ENCODE measurements at regions not wholly inside any gene's neighbourhood (a gene's known extent, or its start where the extent isn't known, plus 50 kb on each side); places are given as distances from the start of the nearest gene placed in this dataset.
"Not testable (repeated sequence)": the region's sequence is repeated elsewhere in the genome, so short reads cannot be mapped to it uniquely, and the experiment has no call there.

DNA sequence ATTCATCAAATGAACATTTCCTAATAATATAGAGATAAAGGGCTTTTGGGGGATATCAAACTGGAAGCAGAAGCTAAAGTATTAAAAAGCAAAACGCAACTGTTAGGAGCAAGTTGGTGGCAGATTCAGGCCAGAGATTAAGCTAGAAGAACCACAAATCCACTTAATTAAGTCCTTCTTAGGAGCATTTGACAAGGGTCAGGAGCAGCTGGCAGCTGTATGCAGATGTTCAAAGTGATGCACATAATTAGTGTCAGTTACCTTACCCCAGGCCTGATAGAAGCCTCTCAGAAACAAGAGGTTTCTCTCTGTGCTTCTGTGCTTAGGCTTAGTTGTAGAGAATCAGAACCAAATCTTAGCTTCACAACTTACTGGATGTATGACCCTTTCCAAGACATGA lies 546.5 kb upstream of the ANO5 start:
- DNase-seq (ENCODE audit: low read depth in 4 of 6, low spot score in 6 of 6), result no peak
- H3K27me3 ChIP-seq (ENCODE audit: control insufficient read depth, insufficient read depth, low read length), result no peaks in the 10 kb centered on the region
- no CpG with 5 or more reads among the region's 1 CpG for WGBS (ENCODE audit: insufficient coverage)
- no peaks in the 10 kb centered on the region for H3K9me3 ChIP-seq (ENCODE audit: control insufficient read depth, insufficient read depth, low read length)
- H3K36me3 ChIP-seq (ENCODE audit: control insufficient read depth, insufficient read depth, low read length), result no peaks in the 10 kb centered on the region
- H3K27ac ChIP-seq (ENCODE audit: low read depth, low read length), result no peak overlapping the region
- no peak overlapping the region for H3K4me3 ChIP-seq (ENCODE audit: low read depth, low read length)
- H3K4me1 ChIP-seq (ENCODE audit: control insufficient read depth, insufficient read depth, low read length), result no peaks in the 10 kb centered on the region

DNA sequence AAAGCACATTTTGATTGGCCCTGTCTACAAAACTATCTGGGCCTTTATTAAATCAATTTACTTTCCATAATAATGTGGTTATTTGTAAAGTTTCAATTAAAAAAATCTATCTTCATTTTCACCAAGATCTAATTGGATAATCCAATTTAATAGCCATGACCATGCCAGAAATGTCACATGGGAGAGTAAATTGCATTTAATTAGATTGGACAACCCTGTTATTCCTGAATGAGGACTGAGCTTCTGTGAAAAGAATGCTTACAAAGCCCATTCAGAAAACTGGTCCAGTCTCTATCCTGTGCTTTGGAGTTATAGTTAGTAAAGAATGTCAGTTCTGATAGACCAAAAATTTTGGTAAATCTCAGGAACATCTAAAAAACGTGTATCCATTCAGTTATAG lies 541.9 kb upstream of the ANO5 start:
- H3K36me3 ChIP-seq (ENCODE audit: control insufficient read depth, insufficient read depth, low read length), result no peaks in the 10 kb centered on the region
- peak in 1 of 6 donors; percentile 18 for DNase-seq (ENCODE audit: low read depth in 4 of 6, low spot score in 6 of 6)
- no peak overlapping the region for H3K27ac ChIP-seq (ENCODE audit: low read depth, low read length)
- H3K4me3 ChIP-seq (ENCODE audit: low read depth, low read length), result no peak overlapping the region
- H3K9me3 ChIP-seq (ENCODE audit: control insufficient read depth, insufficient read depth, low read length), result no peaks in the 10 kb centered on the region
- H3K27me3 ChIP-seq (ENCODE audit: control insufficient read depth, insufficient read depth, low read length), result no peaks in the 10 kb centered on the region
- no peaks in the 10 kb centered on the region for H3K4me1 ChIP-seq (ENCODE audit: control insufficient read depth, insufficient read depth, low read length)
- no CpG with 5 or more reads among the region's 1 CpG for WGBS (ENCODE audit: insufficient coverage)

DNA sequence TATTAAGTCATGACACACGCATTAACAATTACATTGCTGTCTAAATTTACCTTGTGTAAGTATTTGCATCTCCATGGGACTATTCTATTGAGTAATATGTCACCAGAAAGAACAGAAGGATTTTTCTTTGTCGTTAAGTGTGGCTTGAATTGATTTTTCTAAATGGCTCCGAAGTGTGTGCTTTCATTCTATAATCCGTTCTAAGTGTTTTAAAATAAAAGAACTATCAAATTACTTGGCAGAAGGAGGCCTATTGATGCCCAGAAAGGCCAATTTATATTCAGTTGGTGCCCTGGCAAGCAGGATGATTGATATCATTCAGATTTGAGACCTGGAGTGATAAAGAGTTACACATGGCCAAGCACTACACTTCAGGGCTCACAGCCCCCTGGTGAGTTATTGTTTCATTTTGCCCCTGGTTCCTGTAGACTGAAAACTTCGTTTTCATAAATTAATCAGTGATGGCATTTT lies 538.9 kb upstream of the ANO5 start:
- peak in 3 of 6 donors; percentile 12 to 84 (median 49) for DNase-seq (ENCODE audit: low read depth in 4 of 6, low spot score in 6 of 6)
- Histone ChIP-seq H3K27me3 (ENCODE audit: control insufficient read depth, insufficient read depth, low read length) (no peaks in the 10 kb centered on the region), H3K4me3 (ENCODE audit: low read depth, low read length) (no peak overlapping the region), H3K4me1 (ENCODE audit: control insufficient read depth, insufficient read depth, low read length) (no peaks in the 10 kb centered on the region), H3K9me3 (ENCODE audit: control insufficient read depth, insufficient read depth, low read length) (no peaks in the 10 kb centered on the region), H3K36me3 (ENCODE audit: control insufficient read depth, insufficient read depth, low read length) (no peaks in the 10 kb centered on the region), H3K27ac (ENCODE audit: low read depth, low read length) (no peak overlapping the region)
- WGBS (ENCODE audit: insufficient coverage), result no CpG with 5 or more reads among the region's 5 CpGs

DNA sequence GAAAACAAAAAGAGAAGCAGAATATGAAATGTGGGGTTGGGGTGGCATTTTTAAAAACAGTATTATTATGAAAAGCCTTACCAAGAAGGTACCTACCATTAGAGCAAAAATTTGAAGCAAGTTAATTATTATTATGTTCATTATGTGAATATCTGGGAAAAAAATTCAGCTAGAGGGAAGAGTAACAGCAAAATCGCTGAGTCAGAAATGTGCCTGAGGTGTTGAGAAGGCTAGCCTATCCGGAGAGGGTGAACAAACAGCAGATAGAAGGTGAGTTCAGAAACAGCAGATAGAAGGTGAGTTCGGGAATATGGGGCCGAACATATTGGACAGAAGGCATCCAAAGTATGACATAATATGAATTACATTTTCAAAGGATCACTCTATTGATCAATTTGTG lies 536.8 kb upstream of the ANO5 start:
- Histone ChIP-seq H3K4me3 (ENCODE audit: low read depth, low read length) (no peak overlapping the region), H3K27ac (ENCODE audit: low read depth, low read length) (no peak overlapping the region), H3K36me3 (ENCODE audit: control insufficient read depth, insufficient read depth, low read length) (no peaks in the 10 kb centered on the region), H3K27me3 (ENCODE audit: control insufficient read depth, insufficient read depth, low read length) (no peaks in the 10 kb centered on the region), H3K4me1 (ENCODE audit: control insufficient read depth, insufficient read depth, low read length) (no peaks in the 10 kb centered on the region), H3K9me3 (ENCODE audit: control insufficient read depth, insufficient read depth, low read length) (no peaks in the 10 kb centered on the region)
- DNase-seq (ENCODE audit: low read depth in 4 of 6, low spot score in 6 of 6), result no peak
- WGBS (ENCODE audit: insufficient coverage), result 80% methylated on average over 2 of the region's 4 CpGs

DNA sequence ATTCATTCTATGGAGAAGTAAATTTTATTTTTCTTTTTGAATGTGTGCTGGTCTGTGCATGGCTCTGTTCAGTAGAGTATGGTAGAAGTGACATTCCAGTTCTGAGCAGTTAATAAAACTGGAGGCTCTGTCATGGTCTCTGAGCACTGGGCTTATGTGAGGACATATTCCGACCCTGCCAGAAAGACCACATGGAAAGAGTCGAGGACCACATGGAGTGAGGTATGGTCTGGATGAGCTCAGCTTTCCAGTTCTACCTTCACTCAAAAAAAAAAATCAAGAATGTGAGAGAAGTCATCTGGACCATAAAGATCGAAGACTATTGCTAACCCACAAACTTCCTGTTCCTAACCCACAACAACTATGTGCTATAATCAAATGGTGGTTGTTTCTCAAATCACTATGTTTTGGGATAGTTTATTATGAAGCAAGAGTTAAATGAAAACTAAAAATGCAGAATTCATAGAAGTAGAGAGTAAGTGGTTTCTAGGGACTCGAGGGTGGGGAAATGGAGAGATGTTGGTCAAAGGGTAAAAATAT lies 534.2 kb upstream of the ANO5 start:
- Histone ChIP-seq H3K4me1 (ENCODE audit: control insufficient read depth, insufficient read depth, low read length) (no peaks in the 10 kb centered on the region), H3K27ac (ENCODE audit: low read depth, low read length) (no peak overlapping the region), H3K9me3 (ENCODE audit: control insufficient read depth, insufficient read depth, low read length) (no peaks in the 10 kb centered on the region), H3K27me3 (ENCODE audit: control insufficient read depth, insufficient read depth, low read length) (no peaks in the 10 kb centered on the region), H3K36me3 (ENCODE audit: control insufficient read depth, insufficient read depth, low read length) (no peaks in the 10 kb centered on the region), H3K4me3 (ENCODE audit: low read depth, low read length) (no peak overlapping the region)
- DNase-seq (ENCODE audit: low read depth in 4 of 6, low spot score in 6 of 6), result no peak
- WGBS (ENCODE audit: insufficient coverage), result no CpG with 5 or more reads among the region's 4 CpGs

DNA sequence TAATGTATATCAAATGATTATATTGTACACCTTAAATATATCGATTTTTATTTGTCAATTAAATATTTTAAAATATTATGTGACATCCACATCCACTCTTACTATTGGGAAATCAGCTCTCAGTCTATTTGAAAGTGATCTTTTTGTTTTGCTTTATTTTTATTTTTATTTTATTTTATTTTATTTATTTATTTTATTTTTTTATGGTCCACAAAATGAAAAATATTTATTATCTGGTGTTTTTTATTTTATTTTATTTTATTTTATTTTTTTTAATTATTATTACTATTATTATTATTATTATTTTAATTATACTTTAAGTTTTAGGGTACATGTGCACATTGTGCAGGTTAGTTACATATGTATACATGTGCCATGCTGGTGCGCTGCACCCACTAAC lies 533.5 kb upstream of the ANO5 start:
- H3K27ac ChIP-seq (ENCODE audit: low read depth, low read length); H3K27me3 ChIP-seq (ENCODE audit: control insufficient read depth, insufficient read depth, low read length); H3K4me3 ChIP-seq (ENCODE audit: low read depth, low read length); DNase-seq (ENCODE audit: low read depth in 4 of 6, low spot score in 6 of 6); H3K9me3 ChIP-seq (ENCODE audit: control insufficient read depth, insufficient read depth, low read length); H3K4me1 ChIP-seq (ENCODE audit: control insufficient read depth, insufficient read depth, low read length); H3K36me3 ChIP-seq (ENCODE audit: control insufficient read depth, insufficient read depth, low read length): not testable (repeated sequence)
- WGBS (ENCODE audit: insufficient coverage), result no CpG with 5 or more reads among the region's 2 CpGs

DNA sequence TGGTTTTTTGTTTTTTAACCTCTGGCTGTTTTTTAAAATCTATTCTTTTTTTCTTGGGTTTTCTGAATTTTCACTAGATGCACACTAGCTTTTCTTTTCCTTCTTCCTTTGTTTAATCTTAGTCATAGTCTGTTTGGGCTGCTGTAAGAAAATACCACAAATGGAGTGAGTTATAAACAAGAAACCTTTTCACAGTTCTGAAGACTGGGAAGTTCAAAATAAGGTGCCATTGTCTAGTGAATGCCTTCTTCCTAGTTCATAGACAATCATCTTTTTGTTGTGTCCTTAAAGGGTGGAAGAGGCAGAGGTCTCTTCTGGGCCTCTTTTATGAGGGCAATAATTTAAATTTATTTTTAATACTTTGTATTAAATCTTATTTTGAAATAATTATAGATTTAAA lies 532.9 kb upstream of the ANO5 start:
- H3K36me3 ChIP-seq (ENCODE audit: control insufficient read depth, insufficient read depth, low read length), result no peaks in the 10 kb centered on the region
- no peak overlapping the region for H3K27ac ChIP-seq (ENCODE audit: low read depth, low read length)
- no peaks in the 10 kb centered on the region for H3K4me1 ChIP-seq (ENCODE audit: control insufficient read depth, insufficient read depth, low read length)
- no peaks in the 10 kb centered on the region for H3K27me3 ChIP-seq (ENCODE audit: control insufficient read depth, insufficient read depth, low read length)
- H3K4me3 ChIP-seq (ENCODE audit: low read depth, low read length), result no peak overlapping the region
- no peaks in the 10 kb centered on the region for H3K9me3 ChIP-seq (ENCODE audit: control insufficient read depth, insufficient read depth, low read length)
- DNase-seq (ENCODE audit: low read depth in 4 of 6, low spot score in 6 of 6), result no peak

DNA sequence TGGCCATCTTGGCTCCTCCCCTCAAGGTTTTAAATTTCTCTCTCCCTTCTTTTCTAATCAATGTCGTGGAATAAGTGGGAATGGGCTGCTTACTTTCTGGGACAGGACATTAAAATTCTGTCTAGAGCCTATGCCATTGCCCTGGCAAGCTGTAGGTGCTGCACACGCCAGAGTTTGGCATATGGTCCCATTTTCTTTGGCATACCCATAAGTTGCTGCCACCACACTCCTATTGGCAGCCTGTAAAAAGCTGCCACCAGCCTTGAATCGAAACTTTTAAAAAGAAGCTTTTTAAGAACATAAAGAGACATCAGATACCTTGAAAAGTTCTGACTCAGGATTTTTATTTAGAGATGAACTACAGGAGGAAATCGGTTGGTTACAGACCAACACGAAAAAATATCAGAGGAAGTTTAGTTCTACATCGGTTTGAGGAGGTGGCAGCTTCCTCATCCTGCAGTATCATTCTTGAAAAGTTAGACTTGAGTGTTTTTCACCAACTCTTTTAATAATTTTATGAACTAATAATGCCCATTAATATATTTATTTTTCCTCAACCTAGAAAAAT lies 517.8 kb upstream of the ANO5 start:
- Histone ChIP-seq H3K4me1 (ENCODE audit: control insufficient read depth, insufficient read depth, low read length) (no peaks in the 10 kb centered on the region), H3K27me3 (ENCODE audit: control insufficient read depth, insufficient read depth, low read length) (no peaks in the 10 kb centered on the region), H3K9me3 (ENCODE audit: control insufficient read depth, insufficient read depth, low read length) (no peaks in the 10 kb centered on the region), H3K27ac (ENCODE audit: low read depth, low read length) (no peak overlapping the region), H3K4me3 (ENCODE audit: low read depth, low read length) (no peak overlapping the region), H3K36me3 (ENCODE audit: control insufficient read depth, insufficient read depth, low read length) (no peaks in the 10 kb centered on the region)
- WGBS (ENCODE audit: insufficient coverage), result 100% methylated on average over 2 of the region's 6 CpGs
- no peak for DNase-seq (ENCODE audit: low read depth in 4 of 6, low spot score in 6 of 6)

DNA sequence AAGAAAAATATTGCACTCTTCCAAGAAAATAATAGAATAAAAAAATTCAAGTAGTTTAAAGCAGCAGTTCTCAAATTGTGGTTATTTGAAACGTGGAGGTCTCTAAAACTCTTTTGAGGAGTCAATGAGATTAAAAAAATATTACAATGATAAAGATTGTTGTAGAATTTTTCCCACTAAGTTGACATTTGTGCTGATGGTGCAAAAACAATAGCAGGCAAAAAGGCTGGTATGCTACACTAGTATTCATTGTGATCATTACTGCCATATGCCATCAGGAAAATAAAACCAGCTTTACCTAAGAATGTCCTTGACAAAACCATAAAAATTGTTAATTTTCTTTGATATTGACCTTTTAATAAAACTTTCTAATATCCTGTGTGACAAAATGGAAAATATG lies 505.2 kb upstream of the ANO5 start:
- DNase-seq (ENCODE audit: low read depth in 4 of 6, low spot score in 6 of 6), result no peak
- Histone ChIP-seq H3K9me3 (ENCODE audit: control insufficient read depth, insufficient read depth, low read length) (peaks cover 4% of the 10 kb centered on the region), H3K27me3 (ENCODE audit: control insufficient read depth, insufficient read depth, low read length) (no peaks in the 10 kb centered on the region), H3K27ac (ENCODE audit: low read depth, low read length) (no peak overlapping the region), H3K4me3 (ENCODE audit: low read depth, low read length) (no peak overlapping the region), H3K36me3 (ENCODE audit: control insufficient read depth, insufficient read depth, low read length) (no peaks in the 10 kb centered on the region), H3K4me1 (ENCODE audit: control insufficient read depth, insufficient read depth, low read length) (no peaks in the 10 kb centered on the region)
- no CpG with 5 or more reads among the region's 1 CpG for WGBS (ENCODE audit: insufficient coverage)

DNA sequence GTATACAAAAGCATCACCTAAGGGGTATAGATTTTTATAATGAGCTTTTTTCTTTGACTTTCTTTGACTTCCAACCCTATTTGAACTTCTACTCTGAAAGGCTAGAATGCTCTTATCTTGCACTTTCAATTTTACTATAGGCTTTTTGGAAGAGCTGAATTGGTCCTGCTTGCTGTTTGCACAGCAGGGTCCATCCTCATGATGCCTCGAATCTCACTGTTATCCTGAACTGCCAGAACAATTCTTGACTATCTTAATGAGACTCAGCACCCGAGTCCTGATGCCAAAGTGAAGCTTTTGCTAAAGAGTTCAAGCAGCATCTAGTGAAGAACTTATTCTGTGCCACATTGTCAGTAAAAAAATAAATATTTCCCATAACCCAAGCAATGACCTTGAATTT lies 488.3 kb upstream of the ANO5 start:
- H3K9me3 ChIP-seq (ENCODE audit: control insufficient read depth, insufficient read depth, low read length), result no peaks in the 10 kb centered on the region
- no peak overlapping the region for H3K4me3 ChIP-seq (ENCODE audit: low read depth, low read length)
- H3K36me3 ChIP-seq (ENCODE audit: control insufficient read depth, insufficient read depth, low read length), result no peaks in the 10 kb centered on the region
- H3K27me3 ChIP-seq (ENCODE audit: control insufficient read depth, insufficient read depth, low read length), result no peaks in the 10 kb centered on the region
- WGBS (ENCODE audit: insufficient coverage), result 43% methylated on average over 2 of the region's 2 CpGs
- H3K27ac ChIP-seq (ENCODE audit: low read depth, low read length), result no peak overlapping the region
- no peak for DNase-seq (ENCODE audit: low read depth in 4 of 6, low spot score in 6 of 6)
- no peaks in the 10 kb centered on the region for H3K4me1 ChIP-seq (ENCODE audit: control insufficient read depth, insufficient read depth, low read length)
